ENCODE measurements at regions not wholly inside any gene's neighbourhood (a gene's known extent, or its start where the extent isn't known, plus 50 kb on each side); places are given as distances from the start of the nearest gene placed in this dataset.

GRCh38 chr6:156507656-156508055, 269.5 kb upstream of the ARID1B start:
- no peak overlapping the region for H4K8ac ChIP-seq (ENCODE audit: low read depth in 2 of 2, low read length in 2 of 2)
- H3K9ac ChIP-seq (ENCODE audit: low read depth, low read length) = no peak overlapping the region
- intact Hi-C loops (cut with micrococcal nuclease) (no loop called here), in situ Hi-C loops (cut with MboI; ENCODE audit: low sequenced_read_pairs) (no loop called here), dilution Hi-C loops (cut with HindIII; ENCODE audit: low sequenced_read_pairs, unreplicated experiment) (no loop called here)
- H2AK9ac ChIP-seq (replicated peaks; ENCODE audit: low read depth, low read length, poor library complexity) = no peak overlapping the region
- no TSS peak for BruUV-seq (replicated peaks)
- no peak overlapping the region for H2BK5ac ChIP-seq (ENCODE audit: low read depth, low read length, poor library complexity, severe bottlenecking)
- no peaks in the 10 kb centered on the region for H3K9me1 ChIP-seq (ENCODE audit: insufficient read depth, low read length)
- no peaks in the 10 kb centered on the region for H3K9me3 ChIP-seq (ENCODE audit: control insufficient read depth, insufficient read depth, low read length)
- no peak overlapping the region for H3K4ac ChIP-seq (ENCODE audit: low read depth, low read length)
- no peak overlapping the region for H3K56ac ChIP-seq (ENCODE audit: extremely low read depth, insufficient read depth, low read length)
- no peaks in the 10 kb centered on the region for H3K4me1 ChIP-seq (ENCODE audit: control insufficient read depth, insufficient read depth, low read length)
- no peaks in the 10 kb centered on the region for H4K20me1 ChIP-seq (ENCODE audit: insufficient read depth, low read length)
- no peak overlapping the region for H3K18ac ChIP-seq (ENCODE audit: low read depth, low read length)
- H3K4me3 ChIP-seq (ENCODE audit: insufficient read depth, low read depth, low read length) = no peak overlapping the region
- no peak overlapping the region for H3K27ac ChIP-seq (ENCODE audit: insufficient read depth, low read length)
- H2BK15ac ChIP-seq (ENCODE audit: low read depth, low read length) = no peak overlapping the region
- TF ChIP-seq RCOR1 (IDR thresholded peaks at IDR 0.05; ENCODE audit: insufficient replicate concordance, low read length) (no peak), ELK1 (IDR thresholded peaks at IDR 0.05; ENCODE audit: borderline replicate concordance, low read depth, low read length) (no peak), POLR2A (IDR thresholded peaks at IDR 0.05; ENCODE audit: low read depth, low read length) (no peak), RAD21 (IDR thresholded peaks at IDR 0.05; ENCODE audit: low read length) (no peak), CEBPB (IDR thresholded peaks at IDR 0.05; ENCODE audit: low read depth, low read length) (no peak), CTCF (conservative IDR thresholded peaks at IDR 0.05; ENCODE audit: low read depth, low read length) (no peak), MAFK (IDR thresholded peaks at IDR 0.05; ENCODE audit: low read depth, low read length) (no peak), NFE2L2 (IDR thresholded peaks at IDR 0.05; ENCODE audit: low read depth, low read length) (no peak), FOS (IDR thresholded peaks at IDR 0.05; ENCODE audit: low read depth, low read length) (no peak), BHLHE40 (IDR thresholded peaks at IDR 0.05; ENCODE audit: low read depth, low read length) (no peak), CHD1 (IDR thresholded peaks at IDR 0.05; ENCODE audit: low read depth, low read length) (no peak), USF2 (IDR thresholded peaks at IDR 0.05; ENCODE audit: low read depth, low read length) (no peak), MAZ (IDR thresholded peaks at IDR 0.05; ENCODE audit: borderline replicate concordance, low read depth, low read length) (no peak), MXI1 (IDR thresholded peaks at IDR 0.05; ENCODE audit: borderline replicate concordance, low read depth, low read length) (no peak), RFX5 (IDR thresholded peaks at IDR 0.05; ENCODE audit: low read depth, low read length) (no peak), SMC3 (IDR thresholded peaks at IDR 0.05; ENCODE audit: low read depth, low read length) (no peak)
- H3K27me3 ChIP-seq (ENCODE audit: control insufficient read depth, insufficient read depth, low read length) = peaks cover 5% of the 10 kb centered on the region
- no peak overlapping the region for H3K4me2 ChIP-seq (ENCODE audit: low read depth, low read length)
- no peak overlapping the region for H2AFZ ChIP-seq (replicated peaks; ENCODE audit: low read length, poor library complexity)
- WGBS, 2 experiments (ENCODE audit: extremely low coverage in 2 of 2, insufficient read length in 1 of 2) = 51% methylated on average over 5 of the region's 15 CpGs; no CpG with 5 or more reads in 1 of the 2 experiments
- H4K91ac ChIP-seq (ENCODE audit: insufficient read depth, low read depth, low read length) = no peak overlapping the region
- no peak for ATAC-seq (ENCODE audit: low read depth)
- no peak for DNase-seq
- no peak overlapping the region for H2AK5ac ChIP-seq (ENCODE audit: low read depth, low read length)
- no peaks in the 10 kb centered on the region for H3K36me3 ChIP-seq (ENCODE audit: control insufficient read depth, insufficient read depth, low read length)
- H2BK120ac ChIP-seq (ENCODE audit: low read depth, low read length) = no peak overlapping the region
- H3K23ac ChIP-seq (ENCODE audit: low read depth, low read length) = no peak overlapping the region
- POLR2A ChIA-PET (ENCODE audit: unreplicated experiment) = no interaction called here
- no peak overlapping the region for H3K14ac ChIP-seq (replicated peaks; ENCODE audit: low read depth, low read length)
- CTCF ChIA-PET = interaction anchor here (0.7 kb wide), 1 partner anchor 9 kb away, joined by 3 read pairs; no protein-coding TSS in a partner anchor
- no peak overlapping the region for H4K5ac ChIP-seq (ENCODE audit: low read depth, low read length)
- H2BK20ac ChIP-seq (ENCODE audit: low read depth, low read length) = no peak overlapping the region
- no peaks in the 10 kb centered on the region for H3K79me1 ChIP-seq (ENCODE audit: low read depth in 1 of 2, low read length in 2 of 2)
